SK-N-SH treated with all-trans-retinoic acid at 6 μM for 48 hours (cell line): ENCODE measurements at regions not wholly inside any gene's neighbourhood (a gene's known extent, or its start where the extent isn't known, plus 50 kb on each side); places are given as distances from the start of the nearest gene placed in this dataset.

ENCODE experiments used
- ATAC-seq: fragments of 200-7000 bp; cut with Tn5 transposase; 3 replicates; pipeline ENCODE4 v1.9.1; 2020; ENCODE audit warnings: mild to moderate bottlenecking, moderate library complexity
- ARNTL ChIP-seq: fragments of 450-650 bp; formaldehyde crosslinking; IDR thresholded peaks from 2 replicates; pipeline ENCODE4 v1.5.0; 2020; ENCODE audit warnings: low read depth, mild to moderate bottlenecking, moderate library complexity, borderline replicate concordance
- BACH2 ChIP-seq: fragments of 250-450 bp; sonication (Bioruptor Pico); IDR thresholded peaks from 2 replicates; pipeline ENCODE4 v1.9.0; 2021; ENCODE audit warnings: mild to moderate bottlenecking, borderline replicate concordance
- CSDC2 ChIP-seq: fragments of 250-450 bp; sonication (Bioruptor Pico); IDR thresholded peaks from 2 replicates; pipeline ENCODE4 v1.5.0; 2020; ENCODE audit warnings: mild to moderate bottlenecking, moderate library complexity
- ESRRG ChIP-seq: fragments of 250-450 bp; sonication (Bioruptor Pico); IDR thresholded peaks from 2 replicates; pipeline ENCODE4 v1.6.1; 2021; ENCODE audit warnings: mild to moderate bottlenecking
- GLIS3 ChIP-seq: fragments of 250-450 bp; sonication (Bioruptor Pico); IDR thresholded peaks from 2 replicates; pipeline ENCODE4 v1.5.0; 2020; ENCODE audit warnings: mild to moderate bottlenecking, moderate library complexity
- OSR1 ChIP-seq: fragments of 250-450 bp; sonication (Bioruptor Pico); IDR thresholded peaks from 2 replicates; pipeline ENCODE4 v1.8.0; 2022; ENCODE audit warnings: moderate library complexity, mild to moderate bottlenecking, inconsistent platforms
- PATZ1 ChIP-seq: fragments of 250-450 bp; sonication (Bioruptor Pico); IDR thresholded peaks from 2 replicates; pipeline ENCODE4 v1.8.0; 2020; ENCODE audit warnings: mild to moderate bottlenecking, moderate library complexity, borderline replicate concordance
- RARB ChIP-seq: fragments of 250-450 bp; sonication (Bioruptor Pico); IDR thresholded peaks from 2 replicates; pipeline ENCODE4 v1.8.0; 2021; ENCODE audit warnings: mild to moderate bottlenecking, moderate library complexity
- SNAI2 ChIP-seq: fragments of 250-450 bp; sonication (Bioruptor Pico); IDR thresholded peaks from 2 replicates; pipeline ENCODE4 v1.5.0; 2020; ENCODE audit warnings: mild to moderate bottlenecking, moderate library complexity
- TCF4 ChIP-seq: fragments of 250-450 bp; sonication (Bioruptor Pico); IDR thresholded peaks from 2 replicates; pipeline ENCODE4 v1.8.0; 2021; ENCODE audit warnings: mild to moderate bottlenecking, moderate library complexity, borderline replicate concordance
- TOX ChIP-seq: fragments of 250-450 bp; sonication (Bioruptor Pico); IDR thresholded peaks from 2 replicates; pipeline ENCODE4 v1.8.0; 2021; ENCODE audit warnings: mild to moderate bottlenecking, moderate library complexity, borderline replicate concordance
- TSHZ2 ChIP-seq: fragments of 250-450 bp; sonication (Bioruptor Pico); IDR thresholded peaks from 2 replicates; pipeline ENCODE4 v1.5.0; 2020; ENCODE audit warnings: mild to moderate bottlenecking, moderate library complexity
- ZC3H10 ChIP-seq: fragments of 250-450 bp; sonication (Bioruptor Pico); IDR thresholded peaks from 2 replicates; pipeline ENCODE4 v1.5.1; 2021; ENCODE audit warnings: mild to moderate bottlenecking, moderate library complexity
- ZFP3 ChIP-seq: fragments of 250-450 bp; sonication (Bioruptor Pico); IDR thresholded peaks from 2 replicates; pipeline ENCODE4 v1.5.0; 2020; ENCODE audit warnings: mild to moderate bottlenecking, moderate library complexity
- ZFP30 ChIP-seq: fragments of 450-650 bp; formaldehyde crosslinking; IDR thresholded peaks from 2 replicates; pipeline ENCODE4 v1.5.0; 2022; ENCODE audit warnings: mild to moderate bottlenecking, moderate library complexity
- ZNF565 ChIP-seq: fragments of 450-650 bp; formaldehyde crosslinking; conservative IDR thresholded peaks from 2 replicates; pipeline ENCODE4 v1.5.0; 2020; ENCODE audit warnings: low read depth, mild to moderate bottlenecking, moderate library complexity
- ZNF70 ChIP-seq: fragments of 450-650 bp; formaldehyde crosslinking; IDR thresholded peaks from 2 replicates; pipeline ENCODE4 v1.5.0; 2020; ENCODE audit warnings: mild to moderate bottlenecking, moderate library complexity
- ZNF8 ChIP-seq: fragments of 450-650 bp; formaldehyde crosslinking; IDR thresholded peaks from 2 replicates; pipeline ENCODE4 v1.5.0; 2020; ENCODE audit warnings: mild to moderate bottlenecking, moderate library complexity
- TF ChIP-seq, protein P1 (sequence below): fragments of 250-450 bp; sonication (Bioruptor Pico); IDR thresholded peaks from 2 replicates; pipeline ENCODE4 v1.5.1; 2020; ENCODE audit warnings: low read depth, mild to moderate bottlenecking, moderate library complexity
- TF ChIP-seq, protein P2 (sequence below): fragments of 250-450 bp; sonication (Bioruptor Pico); IDR thresholded peaks from 2 replicates; pipeline ENCODE4 v1.5.1; 2021; ENCODE audit warnings: mild to moderate bottlenecking, moderate library complexity
- TF ChIP-seq, protein P3 (sequence below): fragments of 250-450 bp; sonication (Bioruptor Pico); IDR thresholded peaks from 2 replicates; pipeline ENCODE4 v1.8.0; 2021; ENCODE audit warnings: low read depth, mild to moderate bottlenecking, moderate library complexity, borderline replicate concordance

DNA sequence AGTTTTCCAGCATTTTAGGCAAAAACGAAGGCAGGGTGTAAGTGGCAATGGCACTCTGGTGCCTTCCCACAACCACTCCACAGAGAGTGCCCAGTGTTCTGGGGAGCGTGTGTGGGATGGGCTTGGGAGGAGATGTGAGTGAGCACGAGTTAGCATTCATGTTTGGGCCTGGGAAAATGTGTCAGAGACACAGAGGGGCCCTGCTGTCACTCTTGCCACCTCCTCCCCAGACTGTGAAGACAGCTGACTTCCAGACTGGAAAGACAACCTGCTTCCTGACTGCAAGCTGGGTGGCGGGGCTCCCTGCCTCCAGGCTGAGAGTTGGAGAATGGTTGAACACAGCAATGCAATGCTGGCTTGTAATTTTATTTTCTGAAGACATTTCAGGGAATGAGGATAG is 454.5 kb upstream of the ZMIZ1 start:
- no peak for ATAC-seq
- TF ChIP-seq TSHZ2 (CRISPR knock-in tag) (no peak), ZNF8 (no peak), ARNTL (no peak), ZFP30 (CRISPR knock-in tag) (no peak), TCF4 (CRISPR knock-in tag) (no peak), ZFP3 (CRISPR knock-in tag) (no peak), TOX (no peak), ZNF70 (CRISPR knock-in tag) (no peak), OSR1 (no peak), RARB (CRISPR knock-in tag) (no peak), ESRRG (no peak), PATZ1 (CRISPR knock-in tag) (no peak), CSDC2 (CRISPR knock-in tag) (no peak), ZC3H10 (CRISPR knock-in tag) (no peak), GLIS3 (CRISPR knock-in tag) (no peak), SNAI2 (CRISPR knock-in tag) (no peak)
- TF ChIP-seq, protein P1, sequence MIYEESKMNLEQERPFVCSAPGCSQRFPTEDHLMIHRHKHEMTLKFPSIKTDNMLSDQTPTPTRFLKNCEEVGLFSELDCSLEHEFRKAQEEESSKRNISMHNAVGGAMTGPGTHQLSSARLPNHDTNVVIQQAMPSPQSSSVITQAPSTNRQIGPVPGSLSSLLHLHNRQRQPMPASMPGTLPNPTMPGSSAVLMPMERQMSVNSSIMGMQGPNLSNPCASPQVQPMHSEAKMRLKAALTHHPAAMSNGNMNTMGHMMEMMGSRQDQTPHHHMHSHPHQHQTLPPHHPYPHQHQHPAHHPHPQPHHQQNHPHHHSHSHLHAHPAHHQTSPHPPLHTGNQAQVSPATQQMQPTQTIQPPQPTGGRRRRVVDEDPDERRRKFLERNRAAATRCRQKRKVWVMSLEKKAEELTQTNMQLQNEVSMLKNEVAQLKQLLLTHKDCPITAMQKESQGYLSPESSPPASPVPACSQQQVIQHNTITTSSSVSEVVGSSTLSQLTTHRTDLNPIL (CRISPR knock-in tag): no peak
- TF ChIP-seq, protein P2, sequence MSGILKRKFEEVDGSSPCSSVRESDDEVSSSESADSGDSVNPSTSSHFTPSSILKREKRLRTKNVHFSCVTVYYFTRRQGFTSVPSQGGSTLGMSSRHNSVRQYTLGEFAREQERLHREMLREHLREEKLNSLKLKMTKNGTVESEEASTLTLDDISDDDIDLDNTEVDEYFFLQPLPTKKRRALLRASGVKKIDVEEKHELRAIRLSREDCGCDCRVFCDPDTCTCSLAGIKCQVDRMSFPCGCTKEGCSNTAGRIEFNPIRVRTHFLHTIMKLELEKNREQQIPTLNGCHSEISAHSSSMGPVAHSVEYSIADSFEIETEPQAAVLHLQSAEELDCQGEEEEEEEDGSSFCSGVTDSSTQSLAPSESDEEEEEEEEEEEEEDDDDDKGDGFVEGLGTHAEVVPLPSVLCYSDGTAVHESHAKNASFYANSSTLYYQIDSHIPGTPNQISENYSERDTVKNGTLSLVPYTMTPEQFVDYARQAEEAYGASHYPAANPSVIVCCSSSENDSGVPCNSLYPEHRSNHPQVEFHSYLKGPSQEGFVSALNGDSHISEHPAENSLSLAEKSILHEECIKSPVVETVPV: no peak
- TF ChIP-seq, protein P3, sequence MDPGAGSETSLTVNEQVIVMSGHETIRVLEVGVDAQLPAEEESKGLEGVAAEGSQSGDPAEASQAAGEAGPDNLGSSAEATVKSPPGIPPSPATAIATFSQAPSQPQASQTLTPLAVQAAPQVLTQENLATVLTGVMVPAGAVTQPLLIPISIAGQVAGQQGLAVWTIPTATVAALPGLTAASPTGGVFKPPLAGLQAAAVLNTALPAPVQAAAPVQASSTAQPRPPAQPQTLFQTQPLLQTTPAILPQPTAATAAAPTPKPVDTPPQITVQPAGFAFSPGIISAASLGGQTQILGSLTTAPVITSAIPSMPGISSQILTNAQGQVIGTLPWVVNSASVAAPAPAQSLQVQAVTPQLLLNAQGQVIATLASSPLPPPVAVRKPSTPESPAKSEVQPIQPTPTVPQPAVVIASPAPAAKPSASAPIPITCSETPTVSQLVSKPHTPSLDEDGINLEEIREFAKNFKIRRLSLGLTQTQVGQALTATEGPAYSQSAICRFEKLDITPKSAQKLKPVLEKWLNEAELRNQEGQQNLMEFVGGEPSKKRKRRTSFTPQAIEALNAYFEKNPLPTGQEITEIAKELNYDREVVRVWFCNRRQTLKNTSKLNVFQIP (CRISPR knock-in tag): no peak

DNA sequence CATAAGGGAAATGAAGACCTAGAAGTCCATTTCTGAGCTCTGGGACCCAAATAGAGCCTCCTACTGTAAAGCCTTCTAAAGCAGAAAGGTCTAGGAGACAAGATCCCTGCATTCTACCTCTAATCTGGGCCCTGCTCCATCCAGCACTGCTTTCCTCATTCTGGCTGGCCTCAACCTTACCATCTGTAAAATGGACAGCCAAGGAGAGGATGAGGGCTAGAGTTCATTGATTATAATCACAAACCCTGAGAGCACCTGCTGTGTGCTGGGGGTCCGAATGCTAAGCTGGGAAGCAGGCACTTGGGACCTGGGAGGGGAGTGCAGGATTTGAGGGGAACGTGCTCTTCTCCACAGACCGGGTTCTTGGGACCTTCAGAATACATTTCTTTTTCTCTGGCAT is 454.0 kb upstream of the ZMIZ1 start:
- no peak for TF ChIP-seq TCF4 (CRISPR knock-in tag)
- TF ChIP-seq ZC3H10 (CRISPR knock-in tag): no peak
- TF ChIP-seq ZFP30 (CRISPR knock-in tag): no peak
- TF ChIP-seq BACH2 (CRISPR knock-in tag): no peak
- TF ChIP-seq ZNF8: no peak
- TF ChIP-seq GLIS3 (CRISPR knock-in tag): no peak
- TF ChIP-seq, protein P1 (CRISPR knock-in tag): no peak
- no peak for TF ChIP-seq ZNF565 (CRISPR knock-in tag)
- no peak for TF ChIP-seq CSDC2 (CRISPR knock-in tag)
- ATAC-seq: no peak
